ENCODE measurements at regions not wholly inside any gene's neighbourhood (a gene's known extent, or its start where the extent isn't known, plus 50 kb on each side); places are given as distances from the start of the nearest gene placed in this dataset.
"Not testable (repeated sequence)": the region's sequence is repeated elsewhere in the genome, so short reads cannot be mapped to it uniquely, and the experiment has no call there.

DNA sequence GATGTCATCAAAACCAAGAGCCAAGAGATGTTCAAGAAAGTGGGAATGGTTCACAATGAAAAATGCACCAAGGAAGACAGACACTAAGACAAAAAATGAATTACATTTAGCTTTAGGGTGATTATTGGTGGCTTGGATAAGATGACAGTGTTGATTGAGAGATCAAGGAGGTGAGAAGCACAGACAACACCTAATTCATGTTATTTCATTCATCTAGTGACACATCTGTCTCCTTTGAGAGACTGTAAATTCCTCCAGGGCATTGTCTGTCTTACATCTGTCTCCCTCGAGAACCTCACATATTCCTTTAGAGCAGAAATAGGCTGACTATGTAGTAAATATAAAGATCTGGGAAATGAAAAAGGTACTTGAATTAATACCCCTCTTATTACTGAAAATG lies 94.2 kb upstream of the SMIM31 start:
- Mint-ChIP-seq H3K27ac (no peak overlapping the region), H3K9me3 (peaks cover 2 to 12% (median 7%) of the 10 kb centered on the region in 7 donors), H3K4me3 (no peak overlapping the region), H3K36me3 (no peaks in the 10 kb centered on the region), H3K4me1 (no peaks in the 10 kb centered on the region), H3K27me3 (ENCODE audit: low read depth in 3 of 3) (no peaks in the 10 kb centered on the region)
- H3K9ac ChIP-seq (ENCODE audit: insufficient read depth, low read length, poor library complexity, severe bottlenecking) = no peak overlapping the region
- H3K27ac ChIP-seq (ENCODE audit: low read depth in 1 of 2, low read length in 2 of 2) = no peak overlapping the region
- H3K79me2 ChIP-seq (ENCODE audit: insufficient read depth, low read length) = no peaks in the 10 kb centered on the region
- WGBS (ENCODE audit: insufficient coverage) = no CpG with 5 or more reads among the region's 1 CpG
- no peaks in the 10 kb centered on the region for H4K20me1 ChIP-seq (ENCODE audit: insufficient read depth, low read length)
- H2AFZ ChIP-seq (ENCODE audit: insufficient read depth, low read depth, low read length, poor library complexity, severe bottlenecking) = no peak overlapping the region
- H3K4me3 ChIP-seq (replicated peaks in 1 of 3; ENCODE audit: low read depth in 2 of 3, low read length in 3 of 3) = no peak overlapping the region
- no peak overlapping the region for H3K4me2 ChIP-seq (replicated peaks; ENCODE audit: extremely low read depth, low read length, poor library complexity, severe bottlenecking)
- H3K27me3 ChIP-seq (ENCODE audit: control insufficient read depth in 2 of 2, insufficient read depth in 2 of 2, low read length in 2 of 2) = no peaks in the 10 kb centered on the region
- no peak for DNase-seq
- intact Hi-C loops (cut with micrococcal nuclease) = no loop called here
- no peaks in the 10 kb centered on the region for H3K36me3 ChIP-seq (replicated peaks in 1 of 2; ENCODE audit: control insufficient read depth in 1 of 2, insufficient read depth in 2 of 2, low read length in 2 of 2)
- TF ChIP-seq, protein P1, sequence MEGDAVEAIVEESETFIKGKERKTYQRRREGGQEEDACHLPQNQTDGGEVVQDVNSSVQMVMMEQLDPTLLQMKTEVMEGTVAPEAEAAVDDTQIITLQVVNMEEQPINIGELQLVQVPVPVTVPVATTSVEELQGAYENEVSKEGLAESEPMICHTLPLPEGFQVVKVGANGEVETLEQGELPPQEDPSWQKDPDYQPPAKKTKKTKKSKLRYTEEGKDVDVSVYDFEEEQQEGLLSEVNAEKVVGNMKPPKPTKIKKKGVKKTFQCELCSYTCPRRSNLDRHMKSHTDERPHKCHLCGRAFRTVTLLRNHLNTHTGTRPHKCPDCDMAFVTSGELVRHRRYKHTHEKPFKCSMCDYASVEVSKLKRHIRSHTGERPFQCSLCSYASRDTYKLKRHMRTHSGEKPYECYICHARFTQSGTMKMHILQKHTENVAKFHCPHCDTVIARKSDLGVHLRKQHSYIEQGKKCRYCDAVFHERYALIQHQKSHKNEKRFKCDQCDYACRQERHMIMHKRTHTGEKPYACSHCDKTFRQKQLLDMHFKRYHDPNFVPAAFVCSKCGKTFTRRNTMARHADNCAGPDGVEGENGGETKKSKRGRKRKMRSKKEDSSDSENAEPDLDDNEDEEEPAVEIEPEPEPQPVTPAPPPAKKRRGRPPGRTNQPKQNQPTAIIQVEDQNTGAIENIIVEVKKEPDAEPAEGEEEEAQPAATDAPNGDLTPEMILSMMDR (IDR thresholded peaks at IDR 0.05) = no peak
- no peaks in the 10 kb centered on the region for H3K4me1 ChIP-seq (ENCODE audit: control insufficient read depth in 1 of 2, insufficient read depth in 2 of 2, low read length in 2 of 2)
- peaks cover 0 to 2% of the 10 kb centered on the region in 2 donors for H3K9me3 ChIP-seq (replicated peaks in 1 of 2; ENCODE audit: control insufficient read depth in 1 of 2, insufficient read depth in 1 of 2, low read length in 2 of 2)

DNA sequence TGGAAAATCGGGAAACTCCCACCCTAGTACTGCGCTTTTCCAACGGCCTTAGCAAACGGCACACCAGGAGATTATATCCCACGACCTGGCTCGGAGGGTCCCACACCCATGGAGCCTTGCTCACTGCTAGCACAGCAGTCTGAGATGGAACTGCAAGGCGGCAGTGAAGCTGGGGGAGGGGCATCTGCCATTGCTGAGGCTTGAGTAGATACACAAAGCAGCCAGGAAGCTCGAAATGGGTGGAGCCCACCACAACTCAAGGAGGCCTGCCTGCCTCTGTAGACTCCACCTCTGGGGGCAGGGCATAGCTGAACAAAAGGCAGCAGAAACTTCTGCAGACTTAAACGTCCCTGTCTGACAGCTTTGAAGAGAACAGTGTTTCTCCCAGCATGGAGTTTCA lies 77.8 kb upstream of the SMIM31 start:
- H3K36me3 ChIP-seq (replicated peaks in 1 of 2; ENCODE audit: control insufficient read depth in 1 of 2, insufficient read depth in 2 of 2, low read length in 2 of 2); H3K4me1 Mint-ChIP-seq; DNase-seq; H3K9me3 ChIP-seq (replicated peaks in 1 of 2; ENCODE audit: control insufficient read depth in 1 of 2, insufficient read depth in 1 of 2, low read length in 2 of 2); H3K4me2 ChIP-seq (replicated peaks; ENCODE audit: extremely low read depth, low read length, poor library complexity, severe bottlenecking); H3K27me3 Mint-ChIP-seq (ENCODE audit: low read depth in 3 of 3); H3K27ac ChIP-seq (ENCODE audit: low read depth in 1 of 2, low read length in 2 of 2); H3K27ac Mint-ChIP-seq; H3K4me1 ChIP-seq (ENCODE audit: control insufficient read depth in 1 of 2, insufficient read depth in 2 of 2, low read length in 2 of 2); H3K4me3 ChIP-seq (replicated peaks in 1 of 3; ENCODE audit: low read depth in 2 of 3, low read length in 3 of 3); H3K27me3 ChIP-seq (ENCODE audit: control insufficient read depth in 2 of 2, insufficient read depth in 2 of 2, low read length in 2 of 2); H3K36me3 Mint-ChIP-seq; H3K9me3 Mint-ChIP-seq; H2AFZ ChIP-seq (ENCODE audit: insufficient read depth, low read depth, low read length, poor library complexity, severe bottlenecking); intact Hi-C loops (cut with micrococcal nuclease); H3K79me2 ChIP-seq (ENCODE audit: insufficient read depth, low read length); H4K20me1 ChIP-seq (ENCODE audit: insufficient read depth, low read length); H3K4me3 Mint-ChIP-seq; H3K9ac ChIP-seq (ENCODE audit: insufficient read depth, low read length, poor library complexity, severe bottlenecking): not testable (repeated sequence)
- 86% methylated on average over 5 of the region's 9 CpGs for WGBS (ENCODE audit: insufficient coverage)

Measured in CD14-positive monocyte (primary cell).